ENCODE measurements at regions not wholly inside any gene's neighbourhood (a gene's known extent, or its start where the extent isn't known, plus 50 kb on each side); places are given as distances from the start of the nearest gene placed in this dataset.
A peak's percentile ranks its signal among the peaks of the same experiment; 100 is the strongest.
"Not testable (repeated sequence)": the region's sequence is repeated elsewhere in the genome, so short reads cannot be mapped to it uniquely, and the experiment has no call there.

- H3K36me3 ChIP-seq: no peaks in the 10 kb centered on the region
- DNase-seq (no peak), ATAC-seq (no peak)
- H3K27me3 ChIP-seq (ENCODE audit: low read depth): no peaks in the 10 kb centered on the region
- no peak overlapping the region for H3K4me3 ChIP-seq
- peaks cover 25% of the 10 kb centered on the region for H3K4me1 ChIP-seq
- no peak overlapping the region for H3K27ac ChIP-seq
- intact Hi-C loops (cut with DNase I): no loop called here
- no peak for TF ChIP-seq CTCF (IDR thresholded peaks at IDR 0.05)
- H3K9me3 ChIP-seq: no peaks in the 10 kb centered on the region
Measured at GRCh38 chr10:32140403-32140802, 84.2 kb upstream of the KIF5B start.

GRCh38 chr10:32139223-32140073 lies 83.2 kb upstream of the KIF5B start:
- Histone ChIP-seq H3K9me3 (no peaks in the 10 kb centered on the region), H3K4me3 (no peak overlapping the region), H3K36me3 (no peaks in the 10 kb centered on the region), H3K27ac (peak overlapping the region; percentile 57), H3K4me1 (peaks cover 25% of the 10 kb centered on the region), H3K27me3 (ENCODE audit: low read depth) (no peaks in the 10 kb centered on the region)
- TF ChIP-seq CTCF (IDR thresholded peaks at IDR 0.05): no peak
- ATAC-seq: peak; percentile 97 to 98
- intact Hi-C loops (cut with DNase I): no loop called here
- DNase-seq: peak; percentile 82

- DNase-seq; H3K4me3 ChIP-seq; H3K27ac ChIP-seq; H3K27me3 ChIP-seq (ENCODE audit: low read depth); intact Hi-C loops (cut with DNase I); H3K36me3 ChIP-seq; H3K9me3 ChIP-seq; ATAC-seq: not testable (repeated sequence)
- peaks cover 25% of the 10 kb centered on the region for H3K4me1 ChIP-seq
Measured at GRCh38 chr10:32136927-32137326, 80.7 kb upstream of the KIF5B start.

GRCh38 chr10:32135796-32136195 lies 79.6 kb upstream of the KIF5B start:
- intact Hi-C loops (cut with DNase I); H3K4me3 ChIP-seq; ATAC-seq; H3K27me3 ChIP-seq (ENCODE audit: low read depth); H3K27ac ChIP-seq; H3K36me3 ChIP-seq; DNase-seq; H3K9me3 ChIP-seq: not testable (repeated sequence)
- peaks cover 25% of the 10 kb centered on the region for H3K4me1 ChIP-seq

GRCh38 chr10:32132357-32132946 lies 76.2 kb upstream of the KIF5B start:
- intact Hi-C loops (cut with DNase I): no loop called here
- no peaks in the 10 kb centered on the region for H3K27me3 ChIP-seq (ENCODE audit: low read depth)
- H3K27ac ChIP-seq: no peak overlapping the region

GRCh38 chr10:32131388-32131787 lies 75.2 kb upstream of the KIF5B start:
- intact Hi-C loops (cut with DNase I): no loop called here
- ATAC-seq (no peak), DNase-seq (no peak)
- no peaks in the 10 kb centered on the region for H3K27me3 ChIP-seq (ENCODE audit: low read depth)
- H3K4me3 ChIP-seq: no peak overlapping the region
- peaks cover 7% of the 10 kb centered on the region for H3K4me1 ChIP-seq
- no peak overlapping the region for H3K27ac ChIP-seq
- TF ChIP-seq CTCF (IDR thresholded peaks at IDR 0.05): no peak
- H3K36me3 ChIP-seq: no peaks in the 10 kb centered on the region
- no peaks in the 10 kb centered on the region for H3K9me3 ChIP-seq

More at GRCh38 chr10:32132357-32132946, 76.2 kb upstream of the KIF5B start:
- no peak overlapping the region for H3K4me3 ChIP-seq
- no peaks in the 10 kb centered on the region for H3K36me3 ChIP-seq
- no peak for TF ChIP-seq CTCF (IDR thresholded peaks at IDR 0.05)
- ATAC-seq (no peak), DNase-seq (no peak)
- peaks cover 7% of the 10 kb centered on the region for H3K4me1 ChIP-seq
- no peaks in the 10 kb centered on the region for H3K9me3 ChIP-seq
